ENCODE measurements at regions not wholly inside any gene's neighbourhood (a gene's known extent, or its start where the extent isn't known, plus 50 kb on each side); places are given as distances from the start of the nearest gene placed in this dataset.

DNA sequence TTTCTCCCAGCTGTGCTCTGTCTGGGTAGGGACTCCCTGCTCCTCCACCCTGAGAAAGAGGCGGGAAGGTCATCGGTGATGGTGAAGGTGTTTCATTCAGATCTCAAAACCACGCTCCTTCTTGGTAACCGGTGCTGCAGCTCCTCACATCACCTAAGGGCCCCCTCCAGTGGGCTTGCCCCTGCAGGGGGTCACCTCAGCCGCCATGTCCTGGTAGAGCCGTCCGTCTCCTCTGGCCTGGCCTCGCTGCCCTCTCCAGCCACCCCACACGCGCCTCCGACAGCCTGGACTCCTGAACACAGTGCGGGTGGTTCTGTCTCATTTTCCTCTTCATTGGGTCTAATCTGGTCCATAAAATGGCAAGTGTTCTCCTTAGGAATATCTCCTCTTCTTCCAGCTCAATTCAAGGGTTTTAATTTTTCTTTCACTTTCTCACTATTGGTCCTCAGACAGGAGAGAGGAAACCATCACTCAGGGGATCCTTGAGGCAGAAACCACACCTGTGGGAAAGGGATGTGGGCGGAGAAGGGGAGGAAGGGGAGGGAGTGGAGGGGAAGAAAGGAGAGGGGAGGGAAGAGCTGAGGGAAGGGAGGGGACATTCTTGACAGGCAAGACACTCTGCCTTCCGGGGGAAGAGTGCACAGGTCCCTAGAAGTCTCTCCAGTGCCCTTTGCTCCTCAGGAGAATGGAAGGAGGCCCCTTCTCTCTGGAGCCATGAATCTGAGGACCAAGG, 1338.4 kb downstream of the TBC1D22A start:
- Histone ChIP-seq H3K27me3 (peaks cover 0 to 39% (median 8%) of the 10 kb centered on the region in 9 donors), H3K9me3 (no peaks in the 10 kb centered on the region), H3K4me3 (no peak overlapping the region), H3K27ac (no peak overlapping the region), H3K4me1 (no peaks in the 10 kb centered on the region), H3K36me3 (no peaks in the 10 kb centered on the region)
- intact Hi-C loops (cut with DNase I), result loop anchor here in 1 of 10 donors (10.0 kb wide), 1 partner anchor 64 kb away; no protein-coding TSS in a partner anchor
- no peak for TF ChIP-seq POLR2A (IDR thresholded peaks at IDR 0.05)
- 80 to 83% (median 82%) methylated on average over 14 of the region's 14 CpGs for WGBS, 4 donors
- DNase-seq (no peak), ATAC-seq (no peak)

GRCh38 chr22:48099671-48100070, 1337.2 kb downstream of the TBC1D22A start:
- no peaks in the 10 kb centered on the region for H3K4me1 ChIP-seq
- H3K9me3 ChIP-seq, result no peaks in the 10 kb centered on the region
- ATAC-seq (no peak), DNase-seq (no peak)
- no peak overlapping the region for H3K4me3 ChIP-seq
- TF ChIP-seq CTCF (IDR thresholded peaks at IDR 0.05) (no peak), POLR2A (IDR thresholded peaks at IDR 0.05) (no peak)
- intact Hi-C loops (cut with DNase I), result loop anchor here in 1 of 10 donors (10.0 kb wide), 1 partner anchor 65 kb away; no protein-coding TSS in a partner anchor
- 58 to 71% (median 60%) methylated on average over 8 to 9 of the region's 9 CpGs for WGBS, 4 donors
- no peaks in the 10 kb centered on the region for H3K36me3 ChIP-seq
- H3K27me3 ChIP-seq, result peaks cover 0 to 44% (median 8%) of the 10 kb centered on the region in 9 donors
- H3K27ac ChIP-seq, result no peak overlapping the region

DNA sequence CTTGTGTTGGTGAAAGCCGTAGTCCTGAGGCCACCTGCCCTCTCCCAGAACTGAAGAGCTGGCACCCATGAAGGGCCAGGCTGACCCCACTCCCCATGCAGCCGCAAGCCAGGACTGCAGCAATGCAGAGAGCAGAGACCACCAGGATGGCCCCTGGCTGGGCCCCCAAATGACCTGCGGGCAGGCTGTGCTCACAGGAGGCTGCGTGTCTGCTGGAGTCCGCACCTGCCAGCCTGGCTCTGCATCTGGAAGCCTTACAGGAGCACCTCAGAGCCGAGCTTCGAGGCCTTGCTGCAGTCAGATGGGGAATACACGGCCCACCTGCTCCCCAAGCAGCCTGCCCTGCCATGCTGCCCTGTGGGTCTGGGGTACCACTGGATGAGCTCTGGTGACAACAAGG, 1336.8 kb downstream of the TBC1D22A start:
- Histone ChIP-seq H3K27ac (peak overlapping the region in 1 of 12 donors; percentile 68), H3K4me3 (no peak overlapping the region), H3K4me1 (no peaks in the 10 kb centered on the region), H3K9me3 (no peaks in the 10 kb centered on the region), H3K36me3 (no peaks in the 10 kb centered on the region), H3K27me3 (peaks cover 0 to 42% (median 8%) of the 10 kb centered on the region in 9 donors)
- DNase-seq, result no peak
- intact Hi-C loops (cut with DNase I), result no loop called here
- 73 to 79% (median 75%) methylated on average over 5 to 8 of the region's 8 CpGs for WGBS, 4 donors
- no peak for ATAC-seq
- TF ChIP-seq POLR2A (IDR thresholded peaks at IDR 0.05) (no peak), CTCF (IDR thresholded peaks at IDR 0.05) (no peak)

- ATAC-seq (no peak), DNase-seq (no peak)
- no peak overlapping the region for H3K4me3 ChIP-seq
- peaks cover 0 to 38% (median 8%) of the 10 kb centered on the region in 9 donors for H3K27me3 ChIP-seq
- no peaks in the 10 kb centered on the region for H3K9me3 ChIP-seq
- H3K36me3 ChIP-seq, result no peaks in the 10 kb centered on the region
- intact Hi-C loops (cut with DNase I), result no loop called here
- TF ChIP-seq CTCF (IDR thresholded peaks at IDR 0.05), result no peak
- no peak for TF ChIP-seq POLR2A (IDR thresholded peaks at IDR 0.05)
- H3K4me1 ChIP-seq, result no peaks in the 10 kb centered on the region
- 74 to 88% (median 79%) methylated on average over 8 to 10 of the region's 10 CpGs for WGBS, 4 donors
- peak overlapping the region in 1 of 12 donors; percentile 68 for H3K27ac ChIP-seq
Observed at GRCh38 chr22:48098921-48099245, 1336.4 kb downstream of the TBC1D22A start.

All from heart left ventricle (tissue), 16 donors.